IMR-90 (cell line): ENCODE measurements at regions not wholly inside any gene's neighbourhood (a gene's known extent, or its start where the extent isn't known, plus 50 kb on each side); places are given as distances from the start of the nearest gene placed in this dataset.

Experiments
- ATAC-seq: fragments of 200-7000 bp; cut with Tn5 transposase; 2 replicates; pipeline ENCODE4 v1.9.1; 2020; ENCODE audit warnings: low read depth, mild to moderate bottlenecking, moderate library complexity
- BruUV-seq: library from RNA; stranded (reverse); fragments of 400-500 nt; replicated peaks from 2 replicates; lab custom pipeline; 2021; lab: Mats Ljungman, UMichigan
- CTCF ChIA-PET: fragments of 300-600 bp; formaldehyde crosslinking; extraction: SDS; loops from one replicate; lab custom pipeline; 2021; ENCODE audit warnings: antibody characterized with exemption; lab: Yijun Ruan, JAX
- POLR2A ChIA-PET: fragments of 300-600 bp; sonication (Branson Sonifier 250); formaldehyde crosslinking; loops from one replicate; lab custom pipeline; 2022; ENCODE audit warnings: antibody characterized with exemption; ENCODE audit not compliant: unreplicated experiment; lab: Charles Lee
- DNase-seq: peaks from one replicate; pipeline ENCODE4 v3.0.0; 2013
- H2AFZ ChIP-seq: replicated peaks from 2 replicates; pipeline ENCODE3; 2013; ENCODE audit warnings: low read length, mild to moderate bottlenecking; ENCODE audit not compliant: poor library complexity
- H2AK5ac ChIP-seq: 2 replicates; pipeline ENCODE4 v1.6.1; 2013; ENCODE audit warnings: low read depth, low read length, inconsistent platforms
- H2AK9ac ChIP-seq: replicated peaks from 2 replicates; pipeline ENCODE3; 2013; ENCODE audit warnings: mild to moderate bottlenecking, low read depth, low read length, moderate library complexity; ENCODE audit not compliant: poor library complexity
- H2BK120ac ChIP-seq: 2 replicates; pipeline ENCODE4 v1.6.1; 2013; ENCODE audit warnings: low read depth, low read length, inconsistent platforms
- H2BK15ac ChIP-seq: 3 replicates; pipeline ENCODE4 v1.6.1; 2013; ENCODE audit warnings: low read depth, low read length, inconsistent platforms
- H2BK20ac ChIP-seq: 2 replicates; pipeline ENCODE4 v1.6.1; 2013; ENCODE audit warnings: low read depth, mild to moderate bottlenecking, inconsistent platforms, low read length, moderate library complexity
- H2BK5ac ChIP-seq: 2 replicates; pipeline ENCODE4 v1.6.1; 2013; ENCODE audit warnings: mild to moderate bottlenecking, low read depth, low read length, inconsistent platforms; ENCODE audit not compliant: poor library complexity, severe bottlenecking
- H3K14ac ChIP-seq: replicated peaks from 2 replicates; pipeline ENCODE4 v1.6.1; 2013; ENCODE audit warnings: low read depth, low read length, inconsistent platforms
- H3K18ac ChIP-seq: 2 replicates; pipeline ENCODE4 v1.6.1; 2013; ENCODE audit warnings: low read depth, low read length, control low read depth
- H3K23ac ChIP-seq: 2 replicates; pipeline ENCODE4 v1.6.1; 2013; ENCODE audit warnings: low read depth, low read length, inconsistent platforms
- H3K27ac ChIP-seq: 2 replicates; pipeline ENCODE4 v1.5.1; 2013; ENCODE audit warnings: mild to moderate bottlenecking, control low read depth, low read length; ENCODE audit not compliant: insufficient read depth
- H3K27me3 ChIP-seq: 2 replicates; pipeline ENCODE4 v1.6.1; 2013; ENCODE audit warnings: low read length; ENCODE audit not compliant: control insufficient read depth, insufficient read depth
- H3K36me3 ChIP-seq: 2 replicates; pipeline ENCODE4 v1.6.1; 2013; ENCODE audit warnings: low read length, mixed read lengths; ENCODE audit not compliant: control insufficient read depth, insufficient read depth
- H3K4ac ChIP-seq: 2 replicates; pipeline ENCODE4 v1.6.1; 2013; ENCODE audit warnings: low read depth, low read length, inconsistent platforms
- H3K4me1 ChIP-seq: 2 replicates; pipeline ENCODE4 v1.6.1; 2013; ENCODE audit warnings: low read length, mixed read lengths; ENCODE audit not compliant: control insufficient read depth, insufficient read depth
- H3K4me2 ChIP-seq: 2 replicates; pipeline ENCODE4 v1.6.1; 2013; ENCODE audit warnings: low read depth, mild to moderate bottlenecking, control low read depth, low read length, moderate library complexity
- H3K4me3 ChIP-seq: 2 replicates; pipeline ENCODE4 v1.5.1; 2013; ENCODE audit warnings: low read depth, mild to moderate bottlenecking, control low read depth, low read length, moderate library complexity; ENCODE audit not compliant: insufficient read depth
- H3K56ac ChIP-seq: 2 replicates; pipeline ENCODE4 v1.6.1; 2013; ENCODE audit warnings: low read length, inconsistent platforms; ENCODE audit not compliant: insufficient read depth; ENCODE audit errors: extremely low read depth
- H3K79me1 ChIP-seq, 2 experiments: 2 replicates each; pipeline ENCODE4 v1.6.1; 2013; ENCODE audit warnings: low read length in 2 of 2, inconsistent platforms in 1 of 2, low read depth in 1 of 2
- H3K9ac ChIP-seq: 2 replicates; pipeline ENCODE4 v1.6.1; 2013; ENCODE audit warnings: low read depth, low read length, control low read depth
- H3K9me1 ChIP-seq: 2 replicates; pipeline ENCODE4 v1.6.1; 2013; ENCODE audit warnings: low read length, inconsistent platforms; ENCODE audit not compliant: insufficient read depth
- H3K9me3 ChIP-seq: 2 replicates; pipeline ENCODE4 v1.6.1; 2013; ENCODE audit warnings: low read length; ENCODE audit not compliant: control insufficient read depth, insufficient read depth
- H4K20me1 ChIP-seq: 2 replicates; pipeline ENCODE4 v1.6.1; 2013; ENCODE audit warnings: low read length, inconsistent platforms; ENCODE audit not compliant: insufficient read depth
- H4K5ac ChIP-seq: 2 replicates; pipeline ENCODE4 v1.6.1; 2013; ENCODE audit warnings: mild to moderate bottlenecking, low read depth, low read length, control low read depth
- H4K8ac ChIP-seq, 2 experiments: 2 replicates each; pipeline ENCODE4 v1.6.1; 2013; ENCODE audit warnings: low read depth in 2 of 2, low read length in 2 of 2, control low read depth in 1 of 2, inconsistent platforms in 1 of 2
- H4K91ac ChIP-seq: 2 replicates; pipeline ENCODE4 v1.6.1; 2013; ENCODE audit warnings: low read depth, low read length, inconsistent platforms; ENCODE audit not compliant: insufficient read depth
- BHLHE40 ChIP-seq: fragments of 150-350 bp; IDR thresholded peaks from 2 replicates; pipeline ENCODE4 v1.6.1; 2016; ENCODE audit warnings: mild to moderate bottlenecking, low read depth, low read length
- CEBPB ChIP-seq: IDR thresholded peaks from 2 replicates; pipeline ENCODE4 v1.6.1; 2012; ENCODE audit warnings: low read depth, low read length, improper control_type of control experiment
- CHD1 ChIP-seq: IDR thresholded peaks from 2 replicates; pipeline ENCODE4 v1.6.1; 2012; ENCODE audit warnings: low read depth, low read length, improper control_type of control experiment
- CTCF ChIP-seq: conservative IDR thresholded peaks from 2 replicates; pipeline ENCODE4 v1.5.1; 2012; ENCODE audit warnings: mild to moderate bottlenecking, low read depth, low read length, improper control_type of control experiment
- ELK1 ChIP-seq: fragments of 150-350 bp; IDR thresholded peaks from 2 replicates; pipeline ENCODE4 v1.6.1; 2016; ENCODE audit warnings: low read depth, mild to moderate bottlenecking, low read length, moderate library complexity, borderline replicate concordance
- MAFK ChIP-seq: IDR thresholded peaks from 2 replicates; pipeline ENCODE4 v1.6.1; 2012; ENCODE audit warnings: low read depth, low read length, improper control_type of control experiment
- MAZ ChIP-seq: IDR thresholded peaks from 2 replicates; pipeline ENCODE4 v1.6.1; 2012; ENCODE audit warnings: low read depth, mild to moderate bottlenecking, low read length, improper control_type of control experiment, moderate library complexity, borderline replicate concordance
- MXI1 ChIP-seq: IDR thresholded peaks from 2 replicates; pipeline ENCODE4 v1.6.1; 2012; ENCODE audit warnings: low read depth, mild to moderate bottlenecking, low read length, moderate library complexity, borderline replicate concordance
- NFE2L2 ChIP-seq: fragments of 150-350 bp; IDR thresholded peaks from 2 replicates; pipeline ENCODE4 v1.6.1; 2016; ENCODE audit warnings: low read depth, mild to moderate bottlenecking, low read length
- POLR2A ChIP-seq: IDR thresholded peaks from 2 replicates; pipeline ENCODE4 v1.6.1; 2012; ENCODE audit warnings: mild to moderate bottlenecking, low read depth, low read length
- RAD21 ChIP-seq: IDR thresholded peaks from 2 replicates; pipeline ENCODE4 v1.6.1; 2012; ENCODE audit warnings: low read length, improper control_type of control experiment
- RFX5 ChIP-seq: IDR thresholded peaks from 2 replicates; pipeline ENCODE4 v1.8.0; 2012; ENCODE audit warnings: low read depth, mild to moderate bottlenecking, low read length, moderate library complexity
- SMC3 ChIP-seq: fragments of 150-350 bp; IDR thresholded peaks from 2 replicates; pipeline ENCODE4 v1.6.1; 2016; ENCODE audit warnings: low read depth, mild to moderate bottlenecking, antibody characterized with exemption, low read length, moderate library complexity
- USF2 ChIP-seq: fragments of 150-350 bp; IDR thresholded peaks from 2 replicates; pipeline ENCODE4 v1.6.1; 2017; ENCODE audit warnings: mild to moderate bottlenecking, antibody characterized with exemption, low read length, low read depth
- WGBS, 2 experiments: methylation state at CpG; one replicate each; pipeline versions ENCODE4 v1.1.5 to v1.1.7; 2013; ENCODE audit warnings: missing lambda C conversion rate in 2 of 2; ENCODE audit not compliant: insufficient read length in 1 of 2; ENCODE audit errors: extremely low coverage in 2 of 2; 5-methylcytosine and 5-hydroxymethylcytosine counted together
- dilution Hi-C: fragments of 300-500 bp; cut with HindIII; formaldehyde crosslinking; loops from one replicate; pipeline ENCODE4 v1.14.3; 2018; ENCODE audit warnings: low sequenced_read_pairs; ENCODE audit not compliant: unreplicated experiment
- in situ Hi-C: fragments of 300-500 bp; cut with MboI; formaldehyde crosslinking; loops from 3 replicates; pipeline ENCODE4 v1.14.3; 2019; ENCODE audit warnings: low sequenced_read_pairs, inconsistent platforms, mixed read lengths
- intact Hi-C: fragments of 100-400 bp; cut with micrococcal nuclease; formaldehyde crosslinking; loops from 2 replicates; pipeline ENCODE4 v1.10.0; 2022

- dilution Hi-C loops (no loop called here), intact Hi-C loops (no loop called here), in situ Hi-C loops (no loop called here)
- ChIA-PET CTCF (no interaction called here), POLR2A (no interaction called here)
- DNase-seq (no peak), ATAC-seq (no peak)
- H3K4me2 ChIP-seq: no peak overlapping the region
- no peak overlapping the region for H3K9ac ChIP-seq
- H3K4me3 ChIP-seq: no peak overlapping the region
- no peaks in the 10 kb centered on the region for H3K79me1 ChIP-seq
- no peak overlapping the region for H2BK15ac ChIP-seq
- WGBS, 2 experiments: 67% methylated on average over 1 of the region's 3 CpGs; no CpG with 5 or more reads in 1 of the 2 experiments
- H3K9me3 ChIP-seq: no peaks in the 10 kb centered on the region; the same call in 1 of the 2 replicates
- H3K18ac ChIP-seq: no peak overlapping the region
- no peak overlapping the region for H2BK5ac ChIP-seq
- H3K27me3 ChIP-seq: no peaks in the 10 kb centered on the region
- H4K91ac ChIP-seq: no peak overlapping the region
- H3K23ac ChIP-seq: no peak overlapping the region
- no peak overlapping the region for H3K14ac ChIP-seq
- H2AK5ac ChIP-seq: no peak overlapping the region
- no peaks in the 10 kb centered on the region for H3K36me3 ChIP-seq
- no peak overlapping the region for H3K4ac ChIP-seq
- H4K8ac ChIP-seq: no peak overlapping the region
- no peak overlapping the region for H3K56ac ChIP-seq
- H3K27ac ChIP-seq: no peak overlapping the region
- no peaks in the 10 kb centered on the region for H3K4me1 ChIP-seq
- H4K20me1 ChIP-seq: no peaks in the 10 kb centered on the region
- H2BK20ac ChIP-seq: no peak overlapping the region
- H2AFZ ChIP-seq: no peak overlapping the region
- TF ChIP-seq CTCF (no peak), MXI1 (no peak), CEBPB (no peak), NFE2L2 (no peak), RAD21 (no peak), BHLHE40 (no peak), ELK1 (no peak), RFX5 (no peak), MAFK (no peak), CHD1 (no peak), SMC3 (no peak), USF2 (no peak), POLR2A (no peak), MAZ (no peak)
- H2AK9ac ChIP-seq: no peak overlapping the region
- no peak overlapping the region for H4K5ac ChIP-seq
- H3K9me1 ChIP-seq: no peaks in the 10 kb centered on the region
- H2BK120ac ChIP-seq: no peak overlapping the region
- BruUV-seq: no TSS peak
These were observed 53.9 kb upstream of the MON1B start for GRCh38 chr16:77137045-77137444.
